GM20431 (cell line): ENCODE measurements at regions not wholly inside any gene's neighbourhood (a gene's known extent, or its start where the extent isn't known, plus 50 kb on each side); places are given as distances from the start of the nearest gene placed in this dataset.

Experiments used
- in situ Hi-C: fragments of 300-500 bp; cut with MseI, MboI; formaldehyde crosslinking; loops from one replicate; pipeline ENCODE4 v1.15.0; 2020; ENCODE audit warnings: low sequenced_read_pairs; ENCODE audit not compliant: unreplicated experiment

GRCh38 chr2:133794114-133794513, 225.9 kb upstream of the NCKAP5 start:
- in situ Hi-C loops = no loop called here

- in situ Hi-C loops = no loop called here
These were observed 233.7 kb upstream of the NCKAP5 start for GRCh38 chr2:133801946-133802345.

- in situ Hi-C loops = no loop called here
These were observed 234.3 kb upstream of the NCKAP5 start for GRCh38 chr2:133802409-133803039.

- in situ Hi-C loops = no loop called here
These were observed 238.3 kb upstream of the NCKAP5 start for GRCh38 chr2:133806564-133806963.

- in situ Hi-C loops = no loop called here
These were observed 241.2 kb upstream of the NCKAP5 start for GRCh38 chr2:133809485-133809884.

GRCh38 chr2:133810559-133810958, 242.3 kb upstream of the NCKAP5 start:
- in situ Hi-C loops = no loop called here

- in situ Hi-C loops = no loop called here
These were observed 243.3 kb upstream of the NCKAP5 start for GRCh38 chr2:133811409-133812125.

- in situ Hi-C loops = no loop called here
These were observed 244.8 kb upstream of the NCKAP5 start for GRCh38 chr2:133812826-133813617.

- in situ Hi-C loops = no loop called here
These were observed 246.6 kb upstream of the NCKAP5 start for GRCh38 chr2:133814890-133815289.

- in situ Hi-C loops = no loop called here
These were observed 247.8 kb upstream of the NCKAP5 start for GRCh38 chr2:133816037-133816436.

- in situ Hi-C loops = no loop called here
These were observed 249.7 kb upstream of the NCKAP5 start for GRCh38 chr2:133817680-133818566.

GRCh38 chr2:133818661-133819060, 250.4 kb upstream of the NCKAP5 start:
- in situ Hi-C loops = no loop called here

- in situ Hi-C loops = no loop called here
These were observed 251.6 kb upstream of the NCKAP5 start for GRCh38 chr2:133819906-133820305.

- in situ Hi-C loops = no loop called here
These were observed 253.0 kb upstream of the NCKAP5 start for GRCh38 chr2:133821107-133821760.

GRCh38 chr2:133822517-133823225, 254.4 kb upstream of the NCKAP5 start:
- in situ Hi-C loops = no loop called here

- in situ Hi-C loops = no loop called here
These were observed 254.9 kb upstream of the NCKAP5 start for GRCh38 chr2:133823226-133823550.

GRCh38 chr2:133824869-133825268, 256.6 kb upstream of the NCKAP5 start:
- in situ Hi-C loops = no loop called here

- in situ Hi-C loops = no loop called here
These were observed 257.5 kb upstream of the NCKAP5 start for GRCh38 chr2:133825778-133826177.

GRCh38 chr2:133828913-133829312, 260.6 kb upstream of the NCKAP5 start:
- in situ Hi-C loops = no loop called here
